HG03439 (cell line): ENCODE measurements at regions not wholly inside any gene's neighbourhood (a gene's known extent, or its start where the extent isn't known, plus 50 kb on each side); places are given as distances from the start of the nearest gene placed in this dataset.
"Not testable (repeated sequence)": the region's sequence is repeated elsewhere in the genome, so short reads cannot be mapped to it uniquely, and the experiment has no call there.

Experiments
- ATAC-seq: cut with Tn5 transposase; IDR thresholded peaks from one replicate; pipeline ENCODE4 v1.9.1; 2021; ENCODE audit warnings: mild to moderate bottlenecking, moderate library complexity; ENCODE audit not compliant: unreplicated experiment

GRCh38 chr13:47892374-47892773, 108.7 kb downstream of the SUCLA2 start:
- no peak for ATAC-seq

GRCh38 chr13:47890146-47890814, 110.8 kb downstream of the SUCLA2 start:
- ATAC-seq: no peak

GRCh38 chr13:47886314-47886713, 114.8 kb downstream of the SUCLA2 start:
- no peak for ATAC-seq

GRCh38 chr13:47875201-47875600, 125.9 kb downstream of the SUCLA2 start:
- no peak for ATAC-seq

- ATAC-seq: not testable (repeated sequence)
These were observed 127.1 kb downstream of the SUCLA2 start for GRCh38 chr13:47873987-47874386.

GRCh38 chr13:47873319-47873718, 127.8 kb downstream of the SUCLA2 start:
- not testable (repeated sequence) for ATAC-seq

GRCh38 chr13:47869776-47870175, 131.3 kb downstream of the SUCLA2 start:
- no peak for ATAC-seq

- ATAC-seq: no peak
These were observed 135.2 kb downstream of the SUCLA2 start for GRCh38 chr13:47865883-47866282.

- ATAC-seq: no peak
These were observed 138.2 kb downstream of the SUCLA2 start for GRCh38 chr13:47862841-47863240.

GRCh38 chr13:47859165-47859564, 141.9 kb downstream of the SUCLA2 start:
- ATAC-seq: no peak

- no peak for ATAC-seq
These were observed 142.7 kb downstream of the SUCLA2 start for GRCh38 chr13:47858042-47859025.

- ATAC-seq: no peak
These were observed 147.8 kb downstream of the SUCLA2 start for GRCh38 chr13:47853236-47853635.

- no peak for ATAC-seq
These were observed 154.2 kb downstream of the SUCLA2 start for GRCh38 chr13:47846886-47847285.

GRCh38 chr13:47845981-47846380, 155.1 kb downstream of the SUCLA2 start:
- no peak for ATAC-seq

- ATAC-seq: no peak
These were observed 158.1 kb downstream of the SUCLA2 start for GRCh38 chr13:47843005-47843404.

- ATAC-seq: no peak
These were observed 159.9 kb downstream of the SUCLA2 start for GRCh38 chr13:47841151-47841550.

GRCh38 chr13:47837906-47838305, 163.2 kb downstream of the SUCLA2 start:
- ATAC-seq: no peak

GRCh38 chr13:47837104-47837880, 163.8 kb downstream of the SUCLA2 start:
- no peak for ATAC-seq

GRCh38 chr13:47835470-47836228, 165.4 kb downstream of the SUCLA2 start:
- no peak for ATAC-seq

- no peak for ATAC-seq
These were observed 168.6 kb downstream of the SUCLA2 start for GRCh38 chr13:47832458-47832972.
